ENCODE measurements at regions not wholly inside any gene's neighbourhood (a gene's known extent, or its start where the extent isn't known, plus 50 kb on each side); places are given as distances from the start of the nearest gene placed in this dataset.

GRCh38 chr2:240207661-240208060 is 67.2 kb upstream of the OTOS start:
- POLR2A ChIA-PET = no interaction called here
- CTCF ChIA-PET = no interaction called here

DNA sequence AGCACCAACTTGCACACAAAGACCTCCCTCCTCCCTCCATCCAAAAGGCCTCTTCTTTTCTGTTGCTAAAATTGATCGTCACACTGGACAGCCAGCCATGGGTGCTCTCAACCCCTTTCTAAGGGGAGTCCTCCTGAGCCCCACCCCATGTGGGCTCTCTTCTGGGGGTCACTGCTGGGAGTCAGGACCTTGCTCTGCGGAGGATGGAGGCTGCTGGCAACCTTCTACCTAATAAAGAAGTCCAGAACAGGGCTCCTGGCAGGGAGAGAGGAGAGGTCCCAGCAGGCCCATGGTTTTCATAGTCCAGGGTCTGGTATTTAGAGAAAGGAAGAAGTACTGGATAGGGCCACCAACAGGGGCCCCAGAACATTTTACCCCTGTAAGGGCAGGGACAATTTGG is 67.6 kb upstream of the OTOS start:
- CTCF ChIA-PET = no interaction called here
- no peak for DNase-seq (ENCODE audit: extremely low spot score)
- POLR2A ChIA-PET = no interaction called here
- no peak for TF ChIP-seq FOXA1 (IDR thresholded peaks at IDR 0.05)
- TF ChIP-seq BHLHE40 (IDR thresholded peaks at IDR 0.05; ENCODE audit: borderline replicate concordance) = no peak
- no peak for TF ChIP-seq L3MBTL2 (conservative IDR thresholded peaks at IDR 0.05)
- no peak for TF ChIP-seq ELF4 (IDR thresholded peaks at IDR 0.05)
- TF ChIP-seq SP1 (IDR thresholded peaks at IDR 0.05) = no peak
- TF ChIP-seq CTBP1 (IDR thresholded peaks at IDR 0.05; ENCODE audit: borderline replicate concordance) = no peak
- TF ChIP-seq HDGF (IDR thresholded peaks at IDR 0.05; ENCODE audit: borderline replicate concordance) = no peak
- no peak for TF ChIP-seq TARDBP (IDR thresholded peaks at IDR 0.05)
- TF ChIP-seq ARNT (IDR thresholded peaks at IDR 0.05) = no peak

More at GRCh38 chr2:240207661-240208060, 67.2 kb upstream of the OTOS start:
- no peak for DNase-seq (ENCODE audit: extremely low spot score)
- TF ChIP-seq HDGF (IDR thresholded peaks at IDR 0.05; ENCODE audit: borderline replicate concordance) = no peak
- TF ChIP-seq ELF4 (IDR thresholded peaks at IDR 0.05) = no peak
- TF ChIP-seq FOXA1 (IDR thresholded peaks at IDR 0.05) = no peak
- no peak for TF ChIP-seq BHLHE40 (IDR thresholded peaks at IDR 0.05; ENCODE audit: borderline replicate concordance)
- no peak for TF ChIP-seq SP1 (IDR thresholded peaks at IDR 0.05)

DNA sequence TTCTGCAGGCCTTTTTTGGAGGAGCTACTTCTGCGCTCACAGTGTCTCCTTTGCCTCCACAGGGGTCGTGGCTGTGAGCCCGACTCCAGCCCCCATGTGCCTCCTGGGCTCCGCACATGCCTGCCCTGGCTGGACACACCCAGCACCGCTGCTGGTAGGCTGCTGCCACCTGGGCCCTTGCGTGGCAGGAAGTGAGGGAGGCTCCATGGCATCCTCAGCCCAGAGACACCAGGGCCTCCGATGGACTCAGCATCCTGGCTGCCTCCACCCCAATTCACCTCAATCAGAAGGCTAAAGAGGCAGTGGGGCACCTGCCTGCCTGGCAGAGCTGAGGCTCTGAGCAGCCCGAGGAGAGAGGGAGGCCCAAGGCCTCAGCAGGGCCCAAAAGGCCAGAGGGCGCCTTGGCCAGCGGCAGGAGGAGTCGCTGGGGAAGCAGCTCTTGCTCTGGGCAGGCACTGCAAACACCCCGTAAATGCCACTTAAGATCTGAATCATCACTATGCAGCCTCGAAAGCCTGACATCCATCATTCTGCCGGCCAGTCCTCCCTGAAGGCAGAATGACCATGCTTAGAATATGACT is 68.3 kb upstream of the OTOS start:
- ChIA-PET POLR2A (no interaction called here), CTCF (no interaction called here)
- TF ChIP-seq CTBP1 (IDR thresholded peaks at IDR 0.05; ENCODE audit: borderline replicate concordance) = no peak
- no peak for TF ChIP-seq ELF4 (IDR thresholded peaks at IDR 0.05)
- no peak for TF ChIP-seq HDGF (IDR thresholded peaks at IDR 0.05; ENCODE audit: borderline replicate concordance)
- no peak for TF ChIP-seq FOXM1 (IDR thresholded peaks at IDR 0.05; ENCODE audit: borderline replicate concordance)
- TF ChIP-seq BHLHE40 (IDR thresholded peaks at IDR 0.05; ENCODE audit: borderline replicate concordance) = no peak
- TF ChIP-seq FOXK2 (IDR thresholded peaks at IDR 0.05) = no peak
- TF ChIP-seq TARDBP (IDR thresholded peaks at IDR 0.05) = no peak
- TF ChIP-seq ARNT (IDR thresholded peaks at IDR 0.05) = no peak
- TF ChIP-seq NFRKB (IDR thresholded peaks at IDR 0.05) = no peak
- TF ChIP-seq PKNOX1 (IDR thresholded peaks at IDR 0.05) = no peak
- TF ChIP-seq LEF1 (IDR thresholded peaks at IDR 0.05; ENCODE audit: borderline replicate concordance) = no peak
- no peak for TF ChIP-seq SP1 (IDR thresholded peaks at IDR 0.05)
- no peak for TF ChIP-seq FOXA1 (IDR thresholded peaks at IDR 0.05)
- no peak for TF ChIP-seq L3MBTL2 (conservative IDR thresholded peaks at IDR 0.05)
- TF ChIP-seq ZNF384 (IDR thresholded peaks at IDR 0.05) = no peak
- DNase-seq (ENCODE audit: extremely low spot score) = no peak

GRCh38 chr2:240209493-240209892 is 69.0 kb upstream of the OTOS start:
- no peak for DNase-seq (ENCODE audit: extremely low spot score)
- ChIA-PET POLR2A (no interaction called here), CTCF (no interaction called here)
- TF ChIP-seq NFRKB (IDR thresholded peaks at IDR 0.05) (no peak), ZNF384 (IDR thresholded peaks at IDR 0.05) (no peak), PKNOX1 (IDR thresholded peaks at IDR 0.05) (no peak), FOXM1 (IDR thresholded peaks at IDR 0.05; ENCODE audit: borderline replicate concordance) (no peak), ELF4 (IDR thresholded peaks at IDR 0.05) (no peak), SP1 (IDR thresholded peaks at IDR 0.05) (no peak), L3MBTL2 (conservative IDR thresholded peaks at IDR 0.05) (no peak), BHLHE40 (IDR thresholded peaks at IDR 0.05; ENCODE audit: borderline replicate concordance) (no peak), ARNT (IDR thresholded peaks at IDR 0.05) (no peak), FOXK2 (IDR thresholded peaks at IDR 0.05) (no peak), TARDBP (IDR thresholded peaks at IDR 0.05) (no peak), FOXA1 (IDR thresholded peaks at IDR 0.05) (no peak), HDGF (IDR thresholded peaks at IDR 0.05; ENCODE audit: borderline replicate concordance) (no peak), SUZ12 (IDR thresholded peaks at IDR 0.05) (no peak), LEF1 (IDR thresholded peaks at IDR 0.05; ENCODE audit: borderline replicate concordance) (no peak)

GRCh38 chr2:240210198-240210965 is 69.9 kb upstream of the OTOS start:
- no peak for DNase-seq (ENCODE audit: extremely low spot score)
- CTCF ChIA-PET = no interaction called here
- TF ChIP-seq ARNT (IDR thresholded peaks at IDR 0.05) = no peak
- no peak for TF ChIP-seq SP1 (IDR thresholded peaks at IDR 0.05)
- TF ChIP-seq ZNF384 (IDR thresholded peaks at IDR 0.05) = no peak
- TF ChIP-seq TARDBP (IDR thresholded peaks at IDR 0.05) = no peak
- TF ChIP-seq FOXA1 (IDR thresholded peaks at IDR 0.05) = no peak
- TF ChIP-seq FOXM1 (IDR thresholded peaks at IDR 0.05; ENCODE audit: borderline replicate concordance) = no peak
- no peak for TF ChIP-seq HDGF (IDR thresholded peaks at IDR 0.05; ENCODE audit: borderline replicate concordance)
- no peak for TF ChIP-seq CTBP1 (IDR thresholded peaks at IDR 0.05; ENCODE audit: borderline replicate concordance)
- no peak for TF ChIP-seq FOXK2 (IDR thresholded peaks at IDR 0.05)
- no peak for TF ChIP-seq PKNOX1 (IDR thresholded peaks at IDR 0.05)
- TF ChIP-seq LEF1 (IDR thresholded peaks at IDR 0.05; ENCODE audit: borderline replicate concordance) = no peak
- no peak for TF ChIP-seq SUZ12 (IDR thresholded peaks at IDR 0.05)
- no peak for TF ChIP-seq BHLHE40 (IDR thresholded peaks at IDR 0.05; ENCODE audit: borderline replicate concordance)
- TF ChIP-seq NFRKB (IDR thresholded peaks at IDR 0.05) = no peak
- POLR2A ChIA-PET = no interaction called here

GRCh38 chr2:240211096-240211495 is 70.6 kb upstream of the OTOS start:
- POLR2A ChIA-PET = no interaction called here
- DNase-seq (ENCODE audit: extremely low spot score) = no peak
- TF ChIP-seq CTBP1 (IDR thresholded peaks at IDR 0.05; ENCODE audit: borderline replicate concordance) (no peak), BHLHE40 (IDR thresholded peaks at IDR 0.05; ENCODE audit: borderline replicate concordance) (no peak), TARDBP (IDR thresholded peaks at IDR 0.05) (no peak), PKNOX1 (IDR thresholded peaks at IDR 0.05) (no peak), ZNF384 (IDR thresholded peaks at IDR 0.05) (no peak), LEF1 (IDR thresholded peaks at IDR 0.05; ENCODE audit: borderline replicate concordance) (no peak)
- CTCF ChIA-PET = no interaction called here
